SH-SY5Y (cell line): ENCODE measurements at regions not wholly inside any gene's neighbourhood (a gene's known extent, or its start where the extent isn't known, plus 50 kb on each side); places are given as distances from the start of the nearest gene placed in this dataset.

ENCODE experiments used
- GATA2 ChIP-seq: IDR thresholded peaks from 2 replicates; pipeline ENCODE4 v1.6.1; 2011; ENCODE audit warnings: mild to moderate bottlenecking, low read depth, low read length
- GATA3 ChIP-seq: IDR thresholded peaks from 2 replicates; pipeline ENCODE4 v1.6.1; 2011; ENCODE audit warnings: low read depth, mild to moderate bottlenecking, low read length, moderate library complexity

DNA sequence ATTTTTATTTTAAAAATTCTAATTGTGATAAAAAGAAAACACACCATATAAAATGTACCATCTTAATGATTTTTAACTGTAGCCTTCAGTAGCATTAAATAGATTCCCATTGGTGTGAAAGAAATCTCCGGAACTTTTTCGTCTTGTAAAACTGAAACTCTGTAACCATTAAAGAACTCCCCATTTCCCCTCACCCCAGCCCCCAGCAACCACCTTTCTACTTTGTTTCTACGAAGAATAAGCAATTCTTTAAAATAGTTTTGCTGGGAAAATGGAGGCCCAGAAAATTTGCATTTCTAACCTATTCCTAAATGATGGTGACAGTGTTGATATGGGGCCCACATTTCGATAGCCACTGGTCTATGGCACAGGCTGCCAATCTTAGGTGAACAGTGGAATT, 305.4 kb upstream of the PFKP start:
- TF ChIP-seq GATA2 (no peak), GATA3 (no peak)
